Colon (tissue), 2 donors: ENCODE measurements at regions not wholly inside any gene's neighbourhood (a gene's known extent, or its start where the extent isn't known, plus 50 kb on each side); places are given as distances from the start of the nearest gene placed in this dataset.
A peak's percentile ranks its signal among the peaks of the same experiment; 100 is the strongest.

Experiments used
- FAIRE-seq: peaks from 2 replicates; lab custom pipeline; 2012; peaks lifted over from hg19 to GRCh38; lab: Jason Lieb, UNC
- donor health status: control.
- donor health status: control.

DNA sequence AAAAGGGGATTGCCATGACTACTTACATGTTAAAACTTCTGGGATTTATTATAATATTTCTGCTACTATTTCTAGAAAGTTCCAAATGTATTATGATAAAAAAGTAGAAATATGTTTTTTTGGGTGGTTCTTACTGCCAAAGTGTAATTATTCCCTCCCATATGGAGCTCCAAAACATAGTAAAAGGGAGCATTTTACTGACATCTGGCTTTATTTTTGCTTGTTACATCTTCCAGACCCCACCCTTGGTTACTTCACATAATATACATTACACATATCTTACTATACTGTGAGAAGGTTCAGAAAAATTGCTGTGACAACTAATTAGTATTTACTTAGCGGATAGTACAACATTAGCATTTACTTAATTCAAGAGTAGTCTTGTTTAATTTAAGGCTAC is 205.1 kb upstream of the TLL1 start:
- no peak for FAIRE-seq

DNA sequence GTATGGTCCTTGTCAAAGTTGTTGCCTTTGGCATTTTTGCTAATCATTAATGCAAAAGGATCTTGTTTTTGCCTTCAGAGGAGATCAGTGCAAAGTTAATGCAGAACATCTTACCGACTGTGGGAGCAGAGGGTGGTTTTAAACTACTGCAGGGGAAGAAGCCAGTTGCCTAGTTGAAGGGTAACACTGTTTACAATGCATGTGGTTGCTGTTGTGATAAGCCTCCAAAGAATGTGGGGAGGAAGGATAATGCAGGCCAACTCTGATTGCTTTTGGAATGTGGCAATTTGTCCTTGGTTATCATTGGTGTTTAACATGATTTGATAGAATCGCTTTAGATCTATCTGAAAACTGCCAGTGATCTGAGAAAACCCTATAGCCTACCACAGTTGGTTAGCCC is 204.3 kb upstream of the TLL1 start:
- no peak for FAIRE-seq

GRCh38 chr4:165677081-165677480 is 196.0 kb upstream of the TLL1 start:
- FAIRE-seq, result no peak

GRCh38 chr4:165678236-165678935 is 194.7 kb upstream of the TLL1 start:
- FAIRE-seq, result no peak

- no peak for FAIRE-seq
Measured at GRCh38 chr4:165678936-165679325, 194.1 kb upstream of the TLL1 start.

DNA sequence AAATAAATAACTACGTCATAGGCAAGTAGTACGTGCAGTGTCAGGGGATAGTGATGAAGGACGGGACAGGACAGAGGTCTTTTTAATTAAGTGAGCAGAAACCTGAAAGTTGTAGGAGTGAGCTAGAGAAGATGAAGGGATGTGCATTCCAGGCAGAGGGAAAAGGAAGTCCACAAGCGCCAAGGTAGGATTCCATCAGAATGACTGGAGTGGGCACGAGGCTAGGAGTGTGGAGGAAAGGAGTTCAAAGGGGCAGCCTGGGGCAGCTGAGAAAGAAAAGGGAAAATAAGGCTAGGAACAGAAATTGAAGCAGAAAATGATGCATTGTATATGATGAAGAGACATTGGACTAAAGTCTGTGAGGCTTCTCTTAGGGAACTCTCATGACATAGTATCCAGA is 192.2 kb upstream of the TLL1 start:
- FAIRE-seq, result no peak

DNA sequence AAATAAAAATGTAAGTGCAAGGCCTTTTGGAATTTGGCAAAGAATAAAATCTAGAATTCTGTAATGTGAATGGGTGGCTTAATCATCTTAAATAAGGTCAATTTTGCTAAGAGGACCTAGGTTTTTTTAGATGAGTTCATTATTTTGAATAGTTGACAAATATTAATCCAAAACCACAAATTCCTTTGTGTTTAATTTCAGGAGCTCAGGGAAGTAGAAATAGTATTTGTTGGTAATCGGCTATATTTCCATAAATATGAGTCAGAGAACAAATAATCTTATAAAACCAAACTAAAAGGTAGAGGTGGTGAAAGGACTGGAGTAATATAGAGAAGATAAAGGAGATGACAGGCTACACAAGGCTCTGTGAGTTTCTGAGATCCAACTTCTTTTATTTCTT is 190.4 kb upstream of the TLL1 start:
- no peak for FAIRE-seq

DNA sequence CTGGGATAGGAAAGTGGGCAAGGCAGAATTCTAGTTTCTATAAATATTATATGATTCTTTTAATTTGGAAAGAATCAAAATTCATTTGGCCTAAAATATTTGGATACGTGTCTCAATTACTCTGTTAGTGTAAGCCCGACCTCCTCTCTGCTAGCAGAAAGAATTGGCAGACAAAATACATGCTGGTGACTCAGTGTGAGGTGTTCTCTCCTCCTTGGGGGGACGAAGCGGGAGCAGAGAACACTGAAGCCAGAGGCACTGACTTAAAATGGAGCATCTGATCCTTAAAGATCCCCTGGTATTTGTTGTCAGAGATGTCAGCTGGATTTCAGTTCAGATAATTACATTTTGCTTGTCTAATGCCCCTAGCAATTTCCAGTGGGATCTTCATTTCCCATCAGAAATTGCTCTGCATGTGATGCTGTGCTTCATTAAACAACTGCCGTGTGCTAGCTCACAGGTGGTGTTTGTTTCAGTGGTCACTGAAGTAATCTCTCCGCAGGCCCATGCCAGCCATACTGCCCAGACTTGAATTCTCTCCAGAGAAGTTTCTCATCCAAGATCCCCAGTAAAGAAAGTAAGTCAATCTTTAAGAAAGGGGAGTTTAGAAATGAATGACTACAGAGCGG is 188.7 kb upstream of the TLL1 start:
- FAIRE-seq, result no peak

DNA sequence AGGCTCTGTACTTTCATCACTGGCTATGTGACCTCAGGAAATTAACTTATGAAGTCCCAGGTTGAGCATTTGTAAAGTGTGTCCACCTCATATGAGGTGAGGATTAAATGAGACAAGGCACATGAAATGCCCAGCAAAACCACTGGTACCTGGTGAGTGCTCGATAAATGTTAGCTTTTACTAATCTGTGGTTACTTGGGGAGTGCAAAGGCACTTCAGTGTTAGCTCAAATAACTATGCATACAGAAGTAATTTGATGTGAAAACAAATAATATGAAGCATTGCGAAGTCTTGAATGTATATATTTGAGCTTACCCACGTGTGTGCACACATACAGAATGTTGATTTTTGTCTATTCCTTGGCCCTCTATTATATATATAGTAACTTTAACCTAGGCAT is 186.3 kb upstream of the TLL1 start:
- FAIRE-seq, result no peak

DNA sequence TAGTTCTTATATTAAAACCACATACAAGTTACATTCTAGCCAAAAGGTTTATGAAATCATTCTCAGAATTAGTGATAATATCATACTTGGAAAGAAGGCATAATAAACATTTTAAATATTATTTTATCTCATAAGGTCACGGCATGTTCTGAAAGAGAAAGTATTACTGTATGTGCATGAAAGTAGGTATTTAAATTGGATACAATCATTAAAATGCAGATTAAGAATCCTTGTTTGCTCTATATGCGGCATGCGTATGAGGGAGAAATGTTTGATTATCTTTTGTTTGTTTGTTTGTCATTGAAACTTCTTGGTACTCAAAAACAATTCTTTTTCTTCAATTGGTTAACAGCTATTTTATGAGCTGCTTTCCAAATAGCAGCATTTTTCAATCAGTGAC is 183.9 kb upstream of the TLL1 start:
- peak; percentile 28 for FAIRE-seq

- no peak for FAIRE-seq
Measured at GRCh38 chr4:165692082-165692481, 181.0 kb upstream of the TLL1 start.

- no peak for FAIRE-seq
Measured at GRCh38 chr4:165698272-165698671, 174.8 kb upstream of the TLL1 start.

DNA sequence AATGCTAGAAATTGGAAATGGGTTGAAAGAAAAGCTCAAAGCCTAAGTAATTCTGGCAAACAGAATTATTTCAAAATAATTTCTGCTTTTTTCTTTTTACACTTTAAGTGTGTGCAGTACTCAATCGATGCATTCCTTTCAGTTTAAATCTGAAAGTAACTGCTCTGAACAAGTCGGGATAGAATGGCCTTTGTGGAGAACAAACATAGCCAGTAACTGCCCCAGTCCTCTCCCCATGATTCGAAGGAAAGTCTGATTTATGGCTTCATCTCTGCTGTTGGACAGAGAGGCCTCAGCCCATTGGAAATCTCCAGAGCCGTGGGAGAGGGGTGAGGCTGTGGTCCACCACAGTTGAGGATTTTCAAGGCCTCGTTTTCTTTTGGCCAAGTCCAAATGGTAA is 174.0 kb upstream of the TLL1 start:
- no peak for FAIRE-seq

DNA sequence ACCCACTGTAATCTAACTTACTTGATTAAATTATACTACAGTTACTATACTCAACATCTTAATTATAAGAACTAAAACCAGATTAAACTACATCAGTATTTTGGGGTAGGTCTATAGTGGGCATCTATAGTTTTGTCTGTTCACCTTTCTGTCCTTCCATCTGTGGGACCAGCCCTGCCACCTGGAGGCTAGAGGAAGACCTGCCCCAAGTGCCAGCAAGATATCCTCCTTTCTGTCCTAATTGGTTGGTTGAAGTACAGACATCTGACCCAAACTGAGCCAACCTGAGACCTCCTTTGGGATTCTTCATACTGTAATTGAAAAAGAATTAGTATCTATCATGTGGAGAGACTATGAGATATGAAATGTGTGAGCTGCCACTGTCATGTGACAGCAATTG is 172.2 kb upstream of the TLL1 start:
- FAIRE-seq, result no peak

DNA sequence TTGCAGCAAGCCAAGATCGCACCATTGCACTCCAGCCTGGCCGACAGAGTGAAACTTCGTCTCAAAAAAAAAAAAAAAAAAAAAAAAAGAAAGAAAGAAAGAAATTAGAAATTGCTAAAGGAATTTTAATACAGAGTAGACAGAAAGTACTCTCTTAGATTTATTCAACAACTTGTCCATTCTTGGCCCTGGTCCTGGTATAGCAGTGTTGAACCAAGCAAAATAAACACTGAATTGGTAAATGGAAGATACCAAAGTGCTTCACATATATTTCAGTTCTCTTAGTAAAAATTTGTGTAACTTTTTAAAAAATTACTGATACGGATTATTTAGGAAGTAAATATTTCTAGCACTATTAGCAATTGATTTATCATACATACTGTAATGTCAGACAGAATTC is 165.9 kb upstream of the TLL1 start:
- FAIRE-seq, result no peak

DNA sequence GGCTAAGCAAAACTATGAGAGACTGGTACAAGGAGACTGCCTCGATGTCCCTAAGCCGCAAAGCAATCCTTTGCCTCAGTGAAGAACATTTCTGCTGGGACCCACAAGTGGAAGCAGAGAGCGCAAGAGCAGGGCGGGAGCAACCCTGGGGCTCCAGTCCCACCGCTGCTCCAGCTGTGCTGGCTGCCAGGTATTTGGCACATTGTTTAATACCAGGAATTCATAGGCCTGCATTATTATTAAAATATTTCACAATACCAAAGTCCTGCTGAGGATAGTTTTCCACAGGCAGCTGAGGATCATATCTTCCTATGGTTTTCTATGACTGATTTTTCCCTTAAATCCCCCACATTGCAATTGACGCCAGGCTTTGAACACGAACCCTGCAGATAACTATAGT is 163.5 kb upstream of the TLL1 start:
- FAIRE-seq, result no peak

GRCh38 chr4:165709973-165710526 is 163.0 kb upstream of the TLL1 start:
- FAIRE-seq, result no peak

GRCh38 chr4:165711436-165711835 is 161.6 kb upstream of the TLL1 start:
- no peak for FAIRE-seq

- FAIRE-seq, result no peak
Measured at GRCh38 chr4:165711912-165712311, 161.1 kb upstream of the TLL1 start.

- no peak for FAIRE-seq
Measured at GRCh38 chr4:165714650-165715049, 158.4 kb upstream of the TLL1 start.

- no peak for FAIRE-seq
Measured at GRCh38 chr4:165715211-165715610, 157.8 kb upstream of the TLL1 start.

DNA sequence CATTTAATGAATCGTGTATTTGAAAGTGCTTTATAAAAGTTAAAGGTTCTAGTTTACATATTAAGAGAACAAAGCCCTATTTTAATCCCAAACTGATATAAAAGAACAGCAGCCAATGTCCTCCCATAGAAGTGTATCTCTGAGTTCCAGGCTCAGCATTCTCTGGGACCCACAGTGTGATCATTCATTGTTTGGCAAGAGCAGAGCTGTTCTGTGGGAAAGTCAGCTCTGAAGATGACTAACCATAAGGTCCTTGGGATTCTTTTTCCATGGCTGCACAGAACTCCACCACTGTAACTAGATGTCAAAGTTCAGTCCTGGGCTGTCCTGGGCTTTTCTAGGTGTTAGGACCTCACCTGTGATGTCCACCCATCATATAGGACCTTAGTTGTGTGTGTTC is 157.0 kb upstream of the TLL1 start:
- no peak for FAIRE-seq

GRCh38 chr4:165716472-165716871 is 156.6 kb upstream of the TLL1 start:
- FAIRE-seq, result no peak

DNA sequence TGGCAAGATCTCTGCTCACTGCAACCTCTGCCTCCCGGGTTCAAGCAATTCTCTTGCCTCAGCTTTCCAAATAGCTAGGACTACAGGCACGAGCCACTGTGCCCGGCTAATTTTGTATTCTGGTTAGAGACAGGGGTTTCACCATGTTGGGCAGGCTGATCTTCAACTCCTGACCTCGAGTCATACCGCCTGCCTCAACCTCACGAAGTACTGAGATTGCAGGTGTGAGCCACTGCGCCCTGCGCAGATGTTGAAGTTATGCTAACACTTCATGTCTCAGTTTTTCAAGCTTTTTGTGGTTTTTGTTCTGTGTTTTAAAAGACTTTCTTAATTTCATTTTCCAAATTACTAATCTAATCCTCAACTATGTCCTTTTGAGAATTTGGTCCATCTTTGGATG is 154.4 kb upstream of the TLL1 start:
- FAIRE-seq, result no peak
